HG02973 (cell line): ENCODE measurements at regions not wholly inside any gene's neighbourhood (a gene's known extent, or its start where the extent isn't known, plus 50 kb on each side); places are given as distances from the start of the nearest gene placed in this dataset.
"Not testable (repeated sequence)": the region's sequence is repeated elsewhere in the genome, so short reads cannot be mapped to it uniquely, and the experiment has no call there.

ENCODE experiments used
- ATAC-seq: cut with Tn5 transposase; IDR thresholded peaks from one replicate; pipeline ENCODE4 v1.9.1; 2021; ENCODE audit warnings: moderate library complexity; ENCODE audit not compliant: unreplicated experiment

DNA sequence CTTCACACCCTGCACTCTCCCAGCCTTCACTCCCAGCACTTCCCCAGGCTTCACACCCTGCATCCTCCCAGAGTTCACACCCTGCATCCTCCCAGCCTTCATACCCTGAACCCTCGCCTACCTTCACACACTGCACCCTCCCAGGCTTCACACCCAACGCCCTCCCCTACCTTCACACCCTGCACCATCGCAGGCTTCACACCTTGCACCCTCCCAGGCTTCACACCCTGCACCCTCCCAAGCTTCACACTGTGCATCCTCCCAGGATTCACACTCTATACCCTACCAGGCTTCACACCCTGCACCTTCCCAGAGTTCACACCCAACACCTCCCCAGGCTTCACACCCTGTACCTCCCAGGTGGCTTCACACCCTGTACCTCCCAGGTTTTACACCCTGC lies 448.7 kb upstream of the MYT1L start:
- no peak for ATAC-seq

DNA sequence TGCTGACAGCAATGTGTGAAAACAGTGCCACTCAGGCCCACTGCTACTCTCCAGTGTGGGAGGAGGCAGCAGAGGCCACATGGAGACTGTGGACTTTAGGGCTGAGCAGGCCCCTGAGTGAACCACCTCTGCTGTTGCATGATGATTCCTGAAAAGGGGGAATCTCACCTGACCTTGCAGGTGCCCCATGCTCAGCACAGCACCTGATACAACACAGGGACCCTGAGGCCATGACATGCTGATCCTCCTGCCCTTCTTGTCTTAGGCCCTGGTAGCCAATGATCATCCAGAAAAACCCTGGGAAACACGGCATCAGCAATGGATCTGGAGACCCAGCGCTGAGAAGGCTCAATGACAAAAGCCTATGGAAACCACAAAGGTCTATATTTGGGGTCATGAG lies 446.8 kb upstream of the MYT1L start:
- no peak for ATAC-seq

DNA sequence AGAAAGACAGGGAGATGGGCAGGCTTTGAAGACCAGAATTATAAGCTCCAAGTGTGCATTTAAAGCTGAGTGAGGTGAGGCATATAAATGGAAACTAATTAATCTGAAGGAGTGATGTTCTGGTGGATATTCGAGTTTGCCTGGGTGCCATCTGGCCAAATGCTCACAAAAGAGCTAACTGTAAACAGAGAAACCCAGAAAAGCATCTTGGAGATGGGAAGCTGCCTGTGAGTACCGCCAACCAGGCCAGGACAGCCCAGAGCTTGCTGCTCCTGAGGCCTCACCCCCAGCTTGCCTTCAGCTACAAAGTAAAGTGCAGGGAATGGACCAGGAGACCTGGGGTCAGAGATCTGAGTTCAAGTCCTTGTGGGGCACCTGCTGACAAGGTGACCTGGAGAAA lies 446.1 kb upstream of the MYT1L start:
- ATAC-seq = no peak

DNA sequence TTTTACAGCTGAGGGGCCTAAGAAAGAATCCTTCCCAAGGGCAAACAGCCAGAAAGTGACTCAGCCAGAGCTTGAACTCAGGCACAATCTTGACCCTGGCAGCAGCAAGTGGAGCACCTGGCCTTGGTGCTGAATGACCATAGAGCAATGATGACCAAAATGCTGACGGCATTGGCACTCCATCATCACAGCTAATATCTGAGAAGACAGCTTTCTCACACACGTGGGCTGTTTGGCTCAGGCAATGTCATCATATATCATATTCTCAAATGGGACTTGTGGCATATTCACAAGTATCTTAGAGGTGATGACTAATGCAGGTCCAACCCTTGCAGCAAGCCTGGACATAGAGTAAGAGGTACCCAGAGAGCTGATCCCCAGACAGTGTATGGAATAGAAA lies 443.9 kb upstream of the MYT1L start:
- no peak for ATAC-seq

DNA sequence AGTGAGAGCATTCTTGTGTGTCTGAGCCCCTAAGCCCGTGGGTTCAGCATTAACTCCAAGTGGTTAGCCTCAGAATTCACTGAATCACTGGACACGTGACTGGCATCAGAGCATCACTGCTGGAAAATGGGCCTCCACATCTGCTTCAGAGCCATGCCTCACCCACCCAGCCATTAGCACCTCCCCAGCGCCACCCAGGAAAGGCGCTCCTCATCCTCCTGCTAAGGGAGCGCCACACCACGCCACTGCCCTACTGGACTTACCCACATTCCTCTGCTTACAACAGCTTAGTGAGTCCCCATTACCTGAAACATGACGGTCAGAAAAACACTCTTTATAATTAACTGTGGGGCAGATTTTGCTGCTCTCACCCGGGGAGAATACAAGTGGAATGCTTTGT lies 442.6 kb upstream of the MYT1L start:
- ATAC-seq = no peak

DNA sequence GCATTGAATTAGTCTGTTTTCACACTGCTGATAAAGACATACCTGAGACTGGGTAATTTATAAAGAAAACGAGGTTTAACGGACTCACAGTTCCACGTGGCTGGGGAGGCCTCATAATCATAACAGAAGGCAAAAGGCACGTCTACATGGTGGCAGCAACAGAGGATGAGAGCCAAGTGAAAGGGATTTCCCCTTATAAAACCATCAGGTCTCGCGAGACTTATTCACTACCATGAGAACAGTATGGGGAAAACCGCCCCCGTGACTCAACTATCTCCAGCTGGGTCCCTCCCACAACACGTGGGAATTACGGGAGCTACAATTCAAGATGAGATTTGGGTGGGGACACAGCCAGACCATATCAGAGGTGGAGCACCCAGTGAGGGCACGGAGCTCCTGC lies 442.0 kb upstream of the MYT1L start:
- ATAC-seq = not testable (repeated sequence)

DNA sequence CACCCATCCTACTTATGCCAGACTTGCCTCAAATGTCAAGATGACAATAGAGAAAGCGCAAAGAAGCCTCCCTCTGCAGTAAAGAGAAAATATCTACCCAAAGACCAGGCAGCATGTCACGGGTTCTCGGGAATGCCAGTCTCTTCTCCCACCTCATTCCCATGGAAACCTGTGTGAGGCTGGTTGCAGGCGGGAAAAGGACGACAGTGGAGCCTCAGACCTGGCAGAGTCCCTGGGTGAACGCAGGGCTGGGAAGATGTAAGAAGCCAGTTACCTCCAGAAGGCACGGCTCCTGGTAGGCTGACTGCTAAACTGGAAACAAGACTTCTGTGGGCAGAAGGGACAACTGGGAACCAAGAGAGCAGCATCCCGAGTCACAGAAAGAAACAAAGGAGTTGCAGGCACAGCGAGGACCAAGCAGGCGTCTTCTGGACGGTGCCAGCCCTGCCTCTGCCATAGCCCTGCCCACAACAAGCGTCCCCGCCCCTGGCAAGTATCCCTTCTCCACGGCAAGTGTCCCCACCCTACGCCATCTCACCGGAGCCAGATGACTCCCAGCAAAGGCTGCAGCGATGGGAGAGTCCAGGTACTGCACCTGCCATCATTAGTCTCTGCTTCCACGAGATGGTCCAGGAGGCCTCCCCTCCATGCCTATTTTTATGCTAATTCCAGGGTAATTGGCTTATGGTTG lies 440.8 kb upstream of the MYT1L start:
- no peak for ATAC-seq

DNA sequence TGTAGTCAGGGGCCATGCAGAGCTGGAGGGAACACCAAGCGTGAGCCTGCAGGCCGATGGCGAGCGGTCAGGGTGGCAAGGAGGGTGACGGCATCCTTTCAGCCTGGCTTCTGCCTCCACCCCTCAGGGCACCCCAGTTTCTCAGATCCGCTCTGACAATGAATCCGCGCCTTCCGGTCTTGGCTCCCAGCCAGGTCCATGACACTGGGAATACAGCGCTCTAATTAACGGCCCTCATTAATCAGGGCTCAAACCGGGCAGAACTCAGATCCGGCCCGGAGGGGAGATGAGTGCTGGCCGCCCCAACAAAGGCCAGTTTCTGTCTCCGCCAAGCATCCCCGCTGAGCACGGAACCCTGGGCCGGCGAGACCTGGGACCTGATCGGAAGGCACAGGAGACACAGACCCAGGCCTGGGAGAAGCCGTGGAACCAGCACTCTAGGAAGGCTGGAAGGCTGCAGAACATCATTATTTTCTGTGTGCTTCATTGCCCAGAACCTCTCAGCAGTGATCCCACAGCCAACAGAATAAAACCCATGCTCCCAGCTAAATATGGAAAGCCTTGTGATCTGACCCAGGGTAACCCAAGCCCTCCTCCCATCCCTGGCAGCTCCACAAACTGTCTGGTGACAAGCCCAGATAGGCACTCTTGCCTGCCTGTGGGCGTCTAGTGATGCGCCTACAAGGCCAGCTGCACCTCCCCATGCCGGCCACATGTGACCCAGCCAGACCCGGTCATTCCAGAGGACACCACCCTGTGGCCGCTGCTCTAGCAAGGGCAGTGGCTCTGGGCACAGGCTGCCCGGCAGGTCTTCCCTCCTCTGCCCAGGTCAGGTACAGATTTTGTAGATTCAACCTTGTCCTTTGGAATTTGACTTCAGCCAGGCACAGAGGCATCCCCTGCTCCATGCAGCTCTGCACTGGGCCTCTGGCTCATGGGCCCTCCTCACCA lies 438.7 kb upstream of the MYT1L start:
- ATAC-seq = no peak

DNA sequence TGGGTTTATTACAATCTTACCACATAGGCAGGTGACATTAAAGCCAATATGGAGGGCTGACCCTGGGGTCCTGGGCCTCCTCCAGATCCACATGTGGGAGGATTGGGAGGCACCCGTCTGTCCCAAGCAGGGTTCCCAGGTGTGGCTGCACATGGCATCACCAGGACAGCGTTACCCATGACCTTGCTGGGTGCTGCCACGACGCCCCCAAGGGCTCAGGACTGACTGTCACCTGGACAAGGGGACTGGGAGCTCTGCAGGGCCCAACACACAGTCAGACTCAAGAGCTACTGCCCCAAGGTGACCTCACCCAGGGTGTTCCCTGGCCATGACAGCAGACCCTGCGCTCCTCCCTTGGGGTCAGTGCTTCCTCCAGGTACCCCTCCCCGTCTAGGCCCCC lies 437.4 kb upstream of the MYT1L start:
- ATAC-seq = no peak

DNA sequence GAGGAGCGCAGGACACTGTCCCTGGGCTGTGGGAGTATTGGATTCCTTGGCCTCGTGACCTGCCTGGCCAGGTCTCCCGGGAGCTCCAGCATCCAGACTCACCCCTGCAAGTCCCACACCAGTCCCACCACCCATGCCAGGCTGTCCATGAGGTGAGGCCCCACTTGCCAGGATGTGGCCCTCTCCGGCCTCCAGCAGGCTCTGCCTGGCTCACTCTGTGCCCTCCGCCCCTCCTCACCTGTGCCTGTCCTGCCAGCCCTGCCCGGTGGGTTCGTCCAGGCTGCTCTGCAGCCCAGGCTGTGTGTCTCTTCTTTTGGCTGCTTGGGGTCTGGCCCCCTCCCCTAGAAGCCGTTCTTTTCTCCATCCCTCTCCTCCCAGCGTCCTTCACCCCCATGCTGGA lies 436.8 kb upstream of the MYT1L start:
- ATAC-seq = no peak

DNA sequence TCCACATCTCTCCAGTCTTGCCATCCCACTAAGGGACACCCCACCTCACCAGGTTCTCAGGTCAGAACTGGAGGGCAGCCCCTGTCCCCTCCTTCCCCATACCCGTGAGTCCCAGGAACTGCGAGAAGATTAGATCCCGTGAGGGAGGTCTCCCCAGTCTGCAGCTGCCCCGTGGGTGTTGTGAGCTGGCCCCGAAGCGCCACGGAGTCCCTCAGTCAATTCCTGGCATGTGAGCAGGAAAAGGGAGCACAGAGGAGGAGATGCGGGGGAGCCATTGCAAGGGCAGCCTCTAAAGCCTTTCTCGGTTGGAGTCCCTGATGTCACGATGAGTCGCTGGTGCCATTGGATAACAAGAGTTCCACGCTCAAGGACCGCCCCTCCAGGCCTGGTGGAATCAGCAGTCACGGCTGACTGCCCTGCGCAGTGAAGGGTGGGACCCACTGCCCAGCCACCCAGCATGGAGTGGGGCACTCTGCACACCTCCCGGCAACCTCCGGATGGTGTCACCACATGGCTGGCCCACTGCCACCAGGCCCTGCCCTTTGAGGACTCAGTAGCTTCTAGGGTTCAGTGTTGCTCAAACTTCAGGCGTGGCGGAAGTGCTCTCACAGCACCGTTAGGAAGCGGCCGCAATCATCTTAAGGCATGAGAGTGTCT lies 434.9 kb upstream of the MYT1L start:
- no peak for ATAC-seq

DNA sequence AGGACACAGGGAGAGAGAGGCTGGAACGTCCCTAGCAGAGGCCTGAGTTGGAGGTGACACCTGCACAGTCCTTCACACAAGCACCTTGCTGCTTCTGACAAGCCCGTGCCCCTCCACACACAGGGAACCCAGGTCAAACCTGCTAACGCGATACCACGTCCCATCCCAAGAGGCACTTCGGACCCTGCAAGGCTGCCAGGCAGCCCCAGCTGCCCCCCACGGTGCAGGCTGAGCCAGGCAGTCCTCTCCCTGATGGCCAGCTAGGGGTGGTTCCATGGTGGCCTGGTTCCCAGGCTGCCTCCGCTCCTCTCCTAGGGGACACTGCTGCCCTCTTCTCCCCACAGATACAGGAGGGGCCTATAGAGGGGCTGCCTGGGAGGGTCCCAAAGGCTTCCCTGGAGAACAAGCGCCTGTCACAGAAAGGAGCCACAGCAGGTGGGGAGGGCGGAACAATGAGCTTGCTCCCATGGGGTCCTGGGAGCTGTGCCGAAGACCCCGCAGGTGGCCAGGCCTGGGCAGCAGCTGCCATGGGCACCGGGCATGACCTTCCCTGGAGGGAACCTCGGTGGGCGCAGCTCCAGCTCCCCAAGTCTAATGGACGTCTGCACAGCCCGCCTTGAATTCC lies 434.2 kb upstream of the MYT1L start:
- ATAC-seq = no peak

DNA sequence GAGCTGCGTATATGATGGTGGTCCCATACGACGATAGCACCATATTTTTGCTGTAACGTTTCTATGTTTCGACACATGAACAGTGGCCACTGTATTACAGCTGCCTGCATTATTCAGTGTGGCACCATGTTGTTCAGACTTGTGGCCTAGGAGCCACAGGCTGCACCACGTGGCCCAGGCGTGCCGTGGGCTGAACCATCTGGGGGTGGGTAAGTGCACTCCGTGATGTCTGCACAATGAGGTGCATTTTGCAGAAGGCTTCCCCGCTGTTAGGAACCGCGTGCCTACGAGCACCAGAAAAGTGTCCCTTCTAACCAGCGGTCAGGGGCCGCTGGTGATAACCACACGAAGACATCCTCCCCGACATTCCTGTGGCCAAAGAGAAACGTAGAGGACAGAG lies 433.7 kb upstream of the MYT1L start:
- no peak for ATAC-seq

DNA sequence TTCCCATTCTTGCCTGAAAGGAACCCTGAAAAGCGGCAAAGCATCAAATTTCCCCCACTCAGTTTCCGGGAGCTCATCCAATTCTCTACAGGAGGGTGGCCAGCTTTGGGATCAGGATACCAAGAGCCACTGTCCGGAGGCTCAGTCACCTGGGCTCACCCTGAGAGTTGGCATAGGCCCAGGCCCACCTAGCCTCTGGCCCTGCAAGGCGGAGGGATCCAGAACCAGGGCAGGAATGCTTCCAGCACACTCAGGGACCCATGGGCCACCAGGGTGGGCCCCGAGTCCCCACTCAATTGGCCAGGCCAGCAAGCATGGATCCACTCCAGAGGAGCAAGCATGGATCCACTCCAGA lies 432.9 kb upstream of the MYT1L start:
- ATAC-seq = no peak

DNA sequence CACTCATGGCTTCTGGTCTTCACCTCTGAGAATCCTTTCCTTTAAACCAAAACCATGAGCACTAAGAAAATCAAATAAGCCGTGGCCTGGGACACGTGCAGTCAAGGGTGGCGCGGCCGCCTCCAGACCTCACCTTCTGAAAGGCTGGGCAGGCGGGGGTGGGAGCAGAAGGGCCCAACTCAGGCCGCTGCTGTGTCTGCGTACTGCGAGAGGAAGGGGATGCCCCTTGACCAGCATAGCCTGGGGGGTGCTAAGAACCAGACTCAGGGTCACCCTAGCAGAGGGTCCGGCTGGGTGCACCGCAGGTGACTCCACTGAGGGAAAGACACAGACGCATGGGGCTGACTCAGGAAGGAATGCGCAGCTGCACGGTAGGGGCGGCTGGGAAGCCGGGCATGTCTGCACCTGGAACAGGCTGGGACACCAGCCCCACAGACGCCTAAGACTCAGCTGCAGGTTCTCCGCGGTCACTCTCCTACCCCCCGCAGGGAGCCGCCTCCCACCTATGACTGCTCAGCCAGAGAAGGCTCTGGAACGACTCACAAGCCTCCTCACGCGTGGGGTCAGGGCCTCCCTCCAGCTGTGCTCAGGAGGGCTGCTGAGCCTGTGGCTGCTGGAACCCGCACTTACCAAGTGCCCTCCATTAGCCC lies 432.4 kb upstream of the MYT1L start:
- no peak for ATAC-seq

DNA sequence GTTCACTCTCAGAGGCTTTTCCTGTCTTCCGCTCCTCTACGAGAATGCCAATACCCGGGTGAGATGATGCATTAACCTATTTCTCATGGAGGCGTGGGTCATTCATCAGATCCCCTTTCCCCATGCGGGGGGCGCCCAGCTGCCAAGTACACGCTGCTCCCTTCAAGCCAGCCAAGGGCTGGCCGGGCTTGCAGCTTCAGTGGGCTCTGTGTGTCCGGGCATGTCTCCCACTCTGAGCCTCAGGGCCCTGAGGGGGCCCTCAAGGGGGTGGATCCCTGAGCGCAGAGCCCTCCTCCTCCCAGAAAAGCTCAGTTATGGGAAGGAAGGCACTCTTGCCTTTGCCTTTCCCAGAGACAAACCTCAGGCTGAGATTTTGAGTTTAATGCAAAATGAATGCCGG lies 431.8 kb upstream of the MYT1L start:
- no peak for ATAC-seq

DNA sequence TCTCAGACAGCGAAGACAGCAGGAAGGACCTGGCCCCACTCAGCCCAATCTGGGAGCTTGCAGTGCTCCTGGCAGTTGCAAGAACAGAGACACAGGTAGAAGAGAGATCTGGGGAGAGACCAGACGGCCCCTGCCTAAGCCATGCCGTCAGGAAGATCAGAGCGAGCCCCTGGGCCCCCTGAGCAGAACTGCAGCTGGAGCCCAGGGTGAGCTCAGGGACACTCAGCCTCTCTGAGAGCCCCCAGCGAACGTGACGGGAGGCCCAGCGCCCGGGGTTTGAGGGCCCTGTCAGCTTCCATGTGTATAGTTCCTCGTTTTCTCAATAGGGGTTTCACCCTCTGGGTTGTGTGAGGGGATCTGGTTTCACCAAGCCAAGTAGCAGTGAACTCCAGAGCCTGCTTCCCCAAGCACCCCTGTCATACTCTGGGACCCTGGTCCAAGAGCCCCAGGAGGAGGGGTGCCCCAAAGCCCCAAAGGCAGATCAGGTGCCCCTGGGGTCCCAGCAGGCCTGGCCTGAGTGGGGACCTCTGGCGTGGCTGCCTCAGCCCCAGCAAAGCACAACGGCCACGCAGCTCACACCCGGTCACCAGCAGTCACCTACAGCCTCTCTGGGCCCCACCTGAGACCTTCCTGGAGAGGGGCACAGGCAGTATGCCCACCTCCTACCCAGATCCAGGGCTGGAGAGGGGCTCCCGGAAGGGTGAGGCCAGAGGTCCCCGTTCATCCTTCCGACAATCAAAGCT lies 431.3 kb upstream of the MYT1L start:
- ATAC-seq = no peak

DNA sequence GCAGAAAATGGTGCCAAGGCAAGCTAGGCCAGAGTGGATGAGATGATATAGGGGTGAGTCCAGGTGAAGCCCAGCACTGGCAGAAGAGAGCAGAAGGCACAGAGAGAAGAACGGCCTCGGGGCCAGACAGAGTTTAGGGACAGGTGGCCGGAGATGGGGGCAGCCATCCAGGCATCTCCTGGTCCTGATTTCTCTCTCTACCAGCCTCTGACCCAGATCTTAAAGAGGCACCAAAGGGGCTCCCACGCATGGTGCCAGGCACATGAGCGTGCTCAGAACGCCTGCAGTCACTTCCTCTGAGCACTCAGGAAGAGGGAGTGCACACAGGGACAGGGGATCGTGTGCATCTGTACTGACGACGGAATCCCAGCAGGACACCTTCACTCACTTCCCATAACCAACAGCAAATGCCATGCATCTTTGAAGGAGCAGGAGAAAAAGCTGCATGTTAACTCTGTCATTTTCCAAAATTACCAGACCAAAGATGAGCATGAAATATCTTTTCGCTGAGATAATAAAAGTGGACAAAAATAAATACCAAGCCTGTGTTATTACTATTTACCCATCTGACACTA lies 427.8 kb upstream of the MYT1L start:
- ATAC-seq = no peak

DNA sequence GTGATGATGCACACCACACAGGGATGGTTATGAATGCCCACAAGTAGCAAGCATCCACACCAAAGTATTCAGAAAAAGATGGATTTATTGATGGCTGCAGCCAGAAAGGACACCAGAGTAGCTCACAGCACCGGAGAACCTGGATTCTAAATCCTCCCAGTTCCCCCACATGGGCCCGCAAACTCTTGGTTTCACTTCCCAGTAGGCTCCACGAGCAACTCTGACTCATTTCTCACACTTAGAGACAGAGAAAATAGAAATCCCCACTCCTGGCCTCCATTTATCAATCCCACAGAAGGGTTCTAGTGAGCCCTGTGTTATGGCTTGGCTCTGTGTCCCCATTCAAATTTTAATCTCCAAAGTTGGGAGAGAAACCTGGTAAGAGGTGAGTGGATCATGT lies 426.7 kb upstream of the MYT1L start:
- ATAC-seq = no peak

DNA sequence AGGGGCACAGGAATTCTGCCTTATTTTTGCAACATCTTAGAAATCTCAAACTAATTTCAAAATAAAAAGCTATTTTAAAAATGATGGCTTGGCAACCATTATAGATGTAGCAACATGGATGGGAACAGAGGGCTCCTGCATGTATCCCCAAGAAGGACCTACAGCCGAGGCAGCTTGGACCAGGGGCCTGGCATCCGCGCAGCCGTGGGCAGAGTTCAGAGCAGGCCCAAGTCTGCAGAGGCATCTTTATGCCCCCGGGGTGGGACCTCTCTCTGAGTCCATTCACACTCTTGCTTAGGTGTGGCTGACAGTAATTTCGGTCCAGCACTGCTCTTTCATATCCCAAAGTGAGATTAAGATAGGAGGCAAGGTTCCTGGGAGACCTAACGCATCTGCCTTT lies 425.8 kb upstream of the MYT1L start:
- no peak for ATAC-seq
